Stimulated activated CD4-positive, alpha-beta T cell treated with anti-CD3 and anti-CD28 coated beads, Interleukin-15, amount 100 ng/mL, for 24 hours (primary cell): ENCODE measurements at regions not wholly inside any gene's neighbourhood (a gene's known extent, or its start where the extent isn't known, plus 50 kb on each side); places are given as distances from the start of the nearest gene placed in this dataset.

Experiments
- DNase-seq: peaks from one replicate; pipeline ENCODE4 v3.0.0-alpha.2; 2020

GRCh38 chrX:139106069-139106468 is 394.6 kb upstream of the FGF13 start:
- DNase-seq = no peak

DNA sequence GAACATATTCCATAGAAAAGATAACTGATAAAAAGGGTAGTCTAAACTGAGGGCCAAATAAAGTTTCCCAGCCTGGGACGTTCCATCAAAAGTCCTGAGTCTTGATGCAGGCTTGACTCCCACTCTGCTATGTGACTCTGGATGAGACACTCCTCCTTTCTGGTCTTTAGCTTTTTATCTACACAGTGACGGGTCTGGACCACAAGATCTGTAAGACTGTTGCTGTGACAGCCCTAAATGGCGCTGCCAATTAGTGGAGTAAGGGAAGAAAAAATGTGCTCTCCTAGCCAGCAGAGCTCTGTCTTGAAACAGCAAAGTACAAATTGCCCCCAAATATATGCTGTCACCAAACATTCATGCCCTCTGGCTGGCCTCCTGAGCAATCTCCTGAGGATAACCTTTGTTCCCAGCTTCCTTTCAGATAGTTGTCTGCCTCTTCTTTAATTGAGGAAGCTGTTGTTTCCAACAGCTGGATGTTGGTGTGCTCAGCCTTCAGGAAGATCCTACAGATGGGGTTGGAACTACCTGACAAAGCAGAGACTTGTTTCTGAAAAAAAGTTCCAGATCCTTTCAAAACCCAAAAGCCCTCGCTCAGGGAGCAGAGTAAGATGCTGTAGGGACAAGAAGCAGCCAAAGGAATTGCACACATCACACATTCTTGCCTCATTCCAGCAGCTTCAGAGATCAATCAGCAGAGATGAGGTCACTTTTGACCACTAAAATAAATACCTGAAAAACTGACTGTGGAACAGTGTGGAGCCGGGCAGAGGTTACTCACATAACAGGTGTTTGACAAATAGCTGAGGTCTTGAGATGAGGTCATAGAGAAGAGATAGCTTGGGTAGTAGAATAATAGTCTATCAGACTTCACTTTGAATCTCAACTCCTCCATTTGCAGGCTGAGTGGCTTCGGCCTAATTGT is 383.4 kb upstream of the FGF13 start:
- no peak for DNase-seq

- no peak for DNase-seq
These were observed 381.7 kb upstream of the FGF13 start for GRCh38 chrX:139093201-139093600.

DNA sequence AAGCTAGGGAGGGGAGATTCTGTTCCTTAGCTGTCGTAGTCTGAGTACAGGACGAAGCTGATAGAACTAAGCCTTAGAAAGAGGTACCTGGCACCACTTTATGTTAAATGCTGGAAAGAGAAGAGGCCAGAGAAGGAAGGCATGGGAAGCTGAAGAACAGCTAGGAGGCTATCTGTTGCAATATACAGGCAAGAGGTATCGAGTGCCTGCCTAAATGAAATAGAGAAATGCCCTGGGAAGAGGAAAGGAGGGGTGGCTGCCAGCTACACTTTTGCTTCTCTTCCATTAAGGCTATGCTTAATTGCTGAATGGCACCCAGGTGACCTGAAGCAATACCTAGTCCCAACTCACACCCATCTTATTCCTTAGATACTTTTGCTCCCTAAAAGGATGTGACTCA is 380.4 kb upstream of the FGF13 start:
- no peak for DNase-seq

- no peak for DNase-seq
These were observed 379.5 kb upstream of the FGF13 start for GRCh38 chrX:139091066-139091465.

- no peak for DNase-seq
These were observed 374.7 kb upstream of the FGF13 start for GRCh38 chrX:139086246-139086645.

- no peak for DNase-seq
These were observed 373.9 kb upstream of the FGF13 start for GRCh38 chrX:139085404-139085803.

GRCh38 chrX:139083191-139083590 is 371.7 kb upstream of the FGF13 start:
- DNase-seq = no peak

DNA sequence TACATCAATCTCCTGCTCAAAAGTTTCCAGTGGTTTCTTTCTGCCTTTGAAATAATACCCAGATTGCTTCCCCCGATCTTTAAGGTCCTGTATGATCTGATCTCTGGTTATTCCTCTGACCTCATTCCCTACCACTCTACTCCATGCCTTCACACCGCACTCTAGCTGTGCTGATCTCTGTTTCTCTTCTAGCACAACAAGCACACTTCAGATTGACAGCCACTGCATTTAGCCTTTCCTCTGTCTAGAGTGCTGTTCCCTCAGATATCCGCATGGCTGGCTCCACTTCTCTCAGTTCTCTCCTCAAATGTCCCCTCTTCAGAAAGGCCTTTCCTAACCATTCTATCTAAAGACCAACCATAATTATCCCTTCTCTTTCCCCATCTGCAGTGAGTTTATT is 370.4 kb upstream of the FGF13 start:
- DNase-seq = no peak

- DNase-seq = no peak
These were observed 368.3 kb upstream of the FGF13 start for GRCh38 chrX:139079789-139080188.

- no peak for DNase-seq
These were observed 367.3 kb upstream of the FGF13 start for GRCh38 chrX:139078761-139079280.

DNA sequence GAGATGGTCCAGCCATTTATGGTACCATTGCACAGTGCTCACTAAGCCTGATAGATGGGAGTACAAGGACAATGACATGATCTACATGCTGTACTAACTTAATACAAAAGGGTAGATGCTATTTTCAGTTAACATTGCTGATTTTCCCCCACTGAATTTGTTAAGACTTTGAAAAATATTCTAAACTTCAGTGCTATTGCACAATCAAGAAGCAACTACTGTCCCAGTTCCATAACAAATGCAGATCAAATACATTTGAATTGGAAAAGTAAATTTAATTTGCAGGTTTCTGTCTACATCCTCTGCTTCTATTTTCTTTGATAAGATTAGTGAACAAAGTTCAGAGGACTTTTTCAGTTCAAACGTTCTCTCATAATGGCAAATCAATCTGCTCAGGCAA is 366.8 kb upstream of the FGF13 start:
- DNase-seq = no peak

GRCh38 chrX:139077281-139078250 is 366.0 kb upstream of the FGF13 start:
- no peak for DNase-seq

DNA sequence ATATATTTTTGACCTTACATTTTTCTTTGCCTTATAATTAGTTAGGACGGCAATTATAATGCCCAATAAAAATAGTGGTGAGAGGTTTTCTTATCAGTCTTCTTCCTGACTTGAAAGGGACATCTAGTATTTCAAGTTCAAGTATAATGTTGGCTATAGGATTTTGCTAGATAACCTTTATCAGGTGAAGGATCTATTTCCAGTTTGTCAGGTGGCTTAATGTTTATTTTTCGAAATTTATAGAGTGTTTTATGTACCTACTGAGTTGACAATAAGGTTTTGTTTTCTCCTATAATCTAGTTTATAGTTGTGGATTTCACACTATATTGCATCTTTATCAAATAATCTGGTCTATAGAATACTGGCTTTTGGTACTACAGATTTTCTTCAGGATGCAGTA is 351.8 kb upstream of the FGF13 start:
- DNase-seq = no peak

DNA sequence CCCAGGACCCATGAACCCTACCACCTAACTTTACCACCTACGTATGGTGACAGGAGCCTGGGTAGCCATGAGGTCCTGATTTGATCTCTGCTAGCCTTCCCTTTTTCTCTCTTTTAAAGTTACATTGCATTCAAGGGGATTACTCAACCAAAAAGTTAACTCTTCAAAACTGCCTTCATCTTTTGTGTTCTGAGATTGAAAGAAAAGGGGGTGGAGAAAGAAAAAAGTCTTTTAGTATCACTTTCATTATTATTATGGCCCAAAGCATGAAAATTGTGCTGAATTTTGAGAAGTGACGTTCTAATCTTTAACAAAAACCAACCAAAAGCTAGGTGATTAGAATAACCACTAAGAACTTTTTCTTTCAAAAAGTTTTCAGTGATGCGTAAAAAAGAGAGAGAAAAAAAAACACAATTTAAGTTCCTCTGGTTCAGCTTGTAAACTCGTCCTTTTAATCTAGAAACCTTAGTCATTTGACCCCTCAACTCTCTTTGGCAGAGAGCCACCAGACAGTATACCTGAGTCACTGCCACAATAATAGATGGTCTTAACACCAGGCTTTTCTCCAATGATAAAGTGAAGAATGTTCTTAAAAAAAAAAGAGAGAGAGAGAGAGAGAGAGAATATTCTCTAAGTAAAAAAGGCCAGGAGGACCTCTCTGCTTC is 347.4 kb upstream of the FGF13 start:
- DNase-seq = no peak

- no peak for DNase-seq
These were observed 340.9 kb upstream of the FGF13 start for GRCh38 chrX:139052461-139052860.

DNA sequence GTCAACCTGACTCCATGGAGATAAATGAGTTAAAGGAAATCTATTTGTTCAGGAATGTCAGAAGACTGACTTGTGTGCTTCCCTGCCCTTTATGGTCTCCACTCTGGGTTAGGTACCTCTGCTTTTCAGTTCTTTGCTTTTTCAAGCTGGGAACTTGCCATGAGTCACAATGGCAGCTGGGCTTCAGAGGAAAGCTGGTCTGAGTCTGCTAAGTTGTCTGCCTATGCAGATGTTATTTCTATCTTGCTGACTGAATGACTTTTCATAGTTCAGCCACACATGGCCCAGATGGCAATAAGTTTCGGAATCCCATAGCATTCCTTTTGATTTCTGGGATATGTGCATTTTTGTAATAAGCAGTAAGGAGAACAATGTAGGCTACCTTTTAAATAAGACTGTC is 337.9 kb upstream of the FGF13 start:
- DNase-seq = no peak

GRCh38 chrX:139044680-139045079 is 333.2 kb upstream of the FGF13 start:
- DNase-seq = no peak

DNA sequence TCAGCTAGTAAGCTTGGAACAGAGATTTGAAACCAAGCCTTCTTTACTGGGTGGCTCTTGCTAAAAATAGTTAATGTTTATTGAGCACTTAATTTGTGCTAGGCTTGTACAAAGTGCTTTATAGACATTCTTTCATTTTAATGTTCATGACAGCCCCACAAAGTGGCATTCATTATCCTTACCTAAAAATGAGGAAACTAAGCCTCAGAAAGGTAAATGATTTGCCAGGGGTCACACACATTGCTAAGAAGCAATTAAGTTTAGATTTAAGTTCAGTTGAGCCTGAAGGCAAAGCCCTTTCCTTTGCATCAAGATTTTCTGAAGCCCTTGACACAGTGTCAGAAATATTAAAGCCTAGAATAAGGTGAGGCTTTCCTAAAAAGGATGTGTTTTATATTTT is 327.5 kb upstream of the FGF13 start:
- DNase-seq = no peak

- no peak for DNase-seq
These were observed 315.3 kb upstream of the FGF13 start for GRCh38 chrX:139026811-139027210.

DNA sequence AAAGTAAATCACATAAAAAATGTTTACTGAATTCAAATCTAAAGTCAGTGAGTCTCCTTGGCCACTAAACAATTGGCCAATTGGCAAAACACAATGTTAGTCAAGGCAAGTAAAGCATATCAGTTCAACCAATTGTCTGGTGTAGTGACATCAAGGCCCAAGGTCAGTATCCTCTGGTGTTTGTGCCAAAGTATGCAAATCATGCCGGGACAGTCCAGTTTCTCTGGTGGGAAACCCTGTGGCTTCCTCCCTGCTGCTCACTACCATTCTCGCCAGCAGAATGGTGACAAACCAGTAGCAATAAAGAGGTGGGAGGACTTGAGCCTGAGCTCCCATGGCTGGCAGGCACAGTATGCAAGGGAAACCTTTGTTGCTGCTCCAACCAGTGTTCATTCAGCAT is 314.9 kb upstream of the FGF13 start:
- no peak for DNase-seq

DNA sequence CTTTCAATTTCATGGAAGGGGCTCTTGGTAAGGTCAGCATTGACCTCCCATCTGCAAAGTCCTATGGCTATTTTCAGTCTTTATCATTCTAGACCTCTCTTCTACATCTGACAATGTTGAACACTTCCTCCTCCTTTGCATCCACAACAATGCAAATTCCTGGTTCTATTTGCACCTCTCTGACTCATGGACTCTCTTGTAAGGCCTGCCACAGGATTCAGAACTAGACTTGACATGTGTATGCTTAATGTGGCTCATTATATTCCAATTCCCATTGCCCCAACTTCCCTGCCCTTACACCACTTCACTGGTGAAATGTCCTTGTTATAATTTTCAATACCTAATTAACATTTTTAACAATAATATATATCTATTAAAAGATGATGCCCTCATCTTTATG is 314.3 kb upstream of the FGF13 start:
- no peak for DNase-seq

DNA sequence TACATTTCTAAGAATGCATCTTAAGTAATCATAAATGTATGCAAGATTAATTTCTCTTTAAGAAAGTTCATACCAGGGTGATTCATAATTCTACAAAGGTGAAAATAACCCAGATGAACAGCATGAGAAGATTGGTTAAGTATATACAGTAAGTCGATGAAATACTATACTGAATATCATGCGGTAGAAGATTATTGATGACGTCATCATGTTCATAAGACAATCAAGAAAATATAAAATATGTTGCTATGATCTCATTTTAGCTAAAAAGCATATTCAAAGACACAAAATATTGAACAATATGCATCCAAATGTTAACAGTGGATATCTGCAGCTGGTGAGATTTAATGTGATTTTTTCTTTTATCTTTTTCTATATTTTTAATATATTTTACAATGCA is 312.0 kb upstream of the FGF13 start:
- DNase-seq = no peak
